Memory B cell (primary cell): ENCODE measurements at regions not wholly inside any gene's neighbourhood (a gene's known extent, or its start where the extent isn't known, plus 50 kb on each side); places are given as distances from the start of the nearest gene placed in this dataset.

Source experiments
- ATAC-seq: fragments of 150-1000 bp; cut with Tn5 transposase; 2 replicates; pipeline ENCODE4 v1.10.0; 2021; ENCODE audit warnings: low read depth, mild to moderate bottlenecking, moderate library complexity
- DNase-seq, 2 donors: peaks; one replicate each; pipeline ENCODE4 v3.0.0; 2022; ENCODE audit warnings: low spot score in 2 of 2
- H3K27ac Mint-ChIP-seq: one replicate; pipeline ENCODE4 v1.8.0; 2022; ENCODE audit warnings: mild to moderate bottlenecking, moderate library complexity, mixed read lengths
- H3K27me3 Mint-ChIP-seq: one replicate; pipeline ENCODE4 v1.8.0; 2022; ENCODE audit warnings: mixed read lengths
- H3K36me3 Mint-ChIP-seq: one replicate; pipeline ENCODE4 v1.8.0; 2022; ENCODE audit warnings: mild to moderate bottlenecking, mixed read lengths
- H3K4me1 Mint-ChIP-seq: one replicate; pipeline ENCODE4 v1.8.0; 2022; ENCODE audit warnings: mixed read lengths
- H3K4me3 Mint-ChIP-seq: one replicate; pipeline ENCODE4 v1.8.0; 2022; ENCODE audit warnings: mild to moderate bottlenecking, moderate library complexity, mixed read lengths
- H3K9me3 Mint-ChIP-seq: one replicate; pipeline ENCODE4 v1.8.0; 2022; ENCODE audit warnings: mixed read lengths

- Mint-ChIP-seq H3K4me1 (no peaks in the 10 kb centered on the region), H3K4me3 (no peak overlapping the region), H3K36me3 (peaks cover 3% of the 10 kb centered on the region), H3K27me3 (peaks cover 10% of the 10 kb centered on the region), H3K27ac (no peak overlapping the region), H3K9me3 (peaks cover 4% of the 10 kb centered on the region)
- ATAC-seq, result no peak
- DNase-seq, result no peak
Measured at GRCh38 chr21:36641346-36641745, 57.6 kb upstream of the SIM2 start.

DNA sequence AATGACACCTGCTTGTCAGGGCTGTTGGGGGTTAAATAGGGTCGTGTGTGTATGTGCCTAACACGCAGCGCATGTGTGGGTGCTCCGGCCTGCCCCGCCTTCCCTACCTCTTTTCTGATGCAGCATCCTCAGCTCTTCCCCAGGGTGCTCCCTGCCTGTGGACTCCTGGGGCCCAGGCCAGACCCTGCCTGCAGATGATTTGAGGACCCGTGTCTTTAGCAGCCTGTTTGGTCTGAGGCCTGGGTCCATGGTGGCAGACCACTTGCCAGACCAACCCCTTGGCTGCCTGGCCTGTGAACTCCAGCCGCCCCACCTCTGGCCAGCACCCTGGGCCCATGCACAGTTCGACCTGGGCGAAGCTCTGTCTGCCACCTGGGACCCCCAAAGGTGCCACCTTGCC is 57.0 kb upstream of the SIM2 start:
- ATAC-seq (no peak), DNase-seq (no peak)
- Mint-ChIP-seq H3K4me3 (no peak overlapping the region), H3K27ac (no peak overlapping the region), H3K9me3 (peaks cover 4% of the 10 kb centered on the region), H3K36me3 (peaks cover 3% of the 10 kb centered on the region), H3K27me3 (peaks cover 14% of the 10 kb centered on the region), H3K4me1 (no peaks in the 10 kb centered on the region)

GRCh38 chr21:36642777-36643176 is 56.1 kb upstream of the SIM2 start:
- no peaks in the 10 kb centered on the region for H3K4me1 Mint-ChIP-seq
- no peak for ATAC-seq
- H3K9me3 Mint-ChIP-seq, result no peaks in the 10 kb centered on the region
- H3K27ac Mint-ChIP-seq, result no peak overlapping the region
- no peak overlapping the region for H3K4me3 Mint-ChIP-seq
- no peak for DNase-seq
- H3K27me3 Mint-ChIP-seq, result peaks cover 15% of the 10 kb centered on the region
- no peaks in the 10 kb centered on the region for H3K36me3 Mint-ChIP-seq

- ATAC-seq (no peak), DNase-seq (no peak)
- Mint-ChIP-seq H3K36me3 (no peaks in the 10 kb centered on the region), H3K4me1 (no peaks in the 10 kb centered on the region), H3K9me3 (no peaks in the 10 kb centered on the region), H3K4me3 (no peak overlapping the region), H3K27ac (no peak overlapping the region), H3K27me3 (peaks cover 16% of the 10 kb centered on the region)
Measured at GRCh38 chr21:36643374-36644250, 55.3 kb upstream of the SIM2 start.

GRCh38 chr21:36646011-36646410 is 52.9 kb upstream of the SIM2 start:
- H3K36me3 Mint-ChIP-seq, result no peaks in the 10 kb centered on the region
- H3K4me3 Mint-ChIP-seq, result no peak overlapping the region

GRCh38 chr21:36646645-36647044 is 52.3 kb upstream of the SIM2 start:
- Mint-ChIP-seq H3K36me3 (no peaks in the 10 kb centered on the region), H3K4me3 (no peak overlapping the region), H3K4me1 (no peaks in the 10 kb centered on the region), H3K9me3 (no peaks in the 10 kb centered on the region), H3K27me3 (peaks cover 17% of the 10 kb centered on the region), H3K27ac (no peak overlapping the region)
- ATAC-seq (no peak), DNase-seq (no peak)

More at GRCh38 chr21:36646011-36646410, 52.9 kb upstream of the SIM2 start:
- ATAC-seq, result no peak
- peaks cover 16% of the 10 kb centered on the region for H3K27me3 Mint-ChIP-seq
- DNase-seq, result no peak
- no peaks in the 10 kb centered on the region for H3K9me3 Mint-ChIP-seq
- H3K4me1 Mint-ChIP-seq, result no peaks in the 10 kb centered on the region
- H3K27ac Mint-ChIP-seq, result no peak overlapping the region

- H3K27ac Mint-ChIP-seq, result no peak overlapping the region
- peaks cover 19% of the 10 kb centered on the region for H3K27me3 Mint-ChIP-seq
- no peak overlapping the region for H3K4me3 Mint-ChIP-seq
- DNase-seq (no peak), ATAC-seq (no peak)
- H3K36me3 Mint-ChIP-seq, result peaks cover 2% of the 10 kb centered on the region
- peaks cover 2% of the 10 kb centered on the region for H3K9me3 Mint-ChIP-seq
- H3K4me1 Mint-ChIP-seq, result no peaks in the 10 kb centered on the region
Measured at GRCh38 chr21:36647279-36648093, 51.4 kb upstream of the SIM2 start.
